GM12892 (cell line): ENCODE measurements at regions not wholly inside any gene's neighbourhood (a gene's known extent, or its start where the extent isn't known, plus 50 kb on each side); places are given as distances from the start of the nearest gene placed in this dataset.

Experiments
- DNase-seq: peaks from one replicate; pipeline ENCODE4 v3.0.0; 2011; ENCODE audit not compliant: insufficient read length
- FAIRE-seq: peaks from 2 replicates; lab custom pipeline; 2011; peaks lifted over from hg19 to GRCh38; lab: Jason Lieb, UNC
- POLR2A ChIP-seq: IDR thresholded peaks from 2 replicates; pipeline ENCODE4 v1.6.1; 2011; ENCODE audit warnings: low read depth, low read length, control low read depth
- POLR2AphosphoS5 ChIP-seq: IDR thresholded peaks from 2 replicates; pipeline ENCODE4 v1.6.1; 2011; ENCODE audit warnings: low read depth, low read length, control low read depth
- TAF1 ChIP-seq: IDR thresholded peaks from 2 replicates; pipeline ENCODE4 v1.6.1; 2011; ENCODE audit warnings: low read depth, mild to moderate bottlenecking, control low read depth, low read length, borderline replicate concordance

DNA sequence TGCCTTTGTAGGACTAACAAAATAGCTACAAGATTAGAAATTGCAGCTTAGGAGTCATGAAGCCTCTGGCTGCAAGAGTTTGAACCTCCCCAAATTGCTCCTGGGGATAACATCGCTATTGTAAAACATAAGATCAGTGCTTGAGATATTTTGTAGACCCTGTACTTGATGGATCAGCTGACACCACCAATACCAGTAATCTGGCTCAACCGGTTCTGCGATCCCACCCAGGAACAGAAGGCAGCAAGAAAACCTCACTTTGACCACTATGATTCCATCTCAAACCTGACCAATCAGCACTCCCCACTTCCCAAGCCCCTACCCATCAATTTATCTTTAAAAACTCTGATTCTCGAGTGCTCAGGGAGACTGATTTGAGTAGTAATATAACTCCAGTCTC lies 206.9 kb upstream of the ADRA1D start:
- FAIRE-seq: no peak
- no peak for DNase-seq
- TF ChIP-seq TAF1 (no peak), POLR2A (no peak), POLR2AphosphoS5 (no peak)

DNA sequence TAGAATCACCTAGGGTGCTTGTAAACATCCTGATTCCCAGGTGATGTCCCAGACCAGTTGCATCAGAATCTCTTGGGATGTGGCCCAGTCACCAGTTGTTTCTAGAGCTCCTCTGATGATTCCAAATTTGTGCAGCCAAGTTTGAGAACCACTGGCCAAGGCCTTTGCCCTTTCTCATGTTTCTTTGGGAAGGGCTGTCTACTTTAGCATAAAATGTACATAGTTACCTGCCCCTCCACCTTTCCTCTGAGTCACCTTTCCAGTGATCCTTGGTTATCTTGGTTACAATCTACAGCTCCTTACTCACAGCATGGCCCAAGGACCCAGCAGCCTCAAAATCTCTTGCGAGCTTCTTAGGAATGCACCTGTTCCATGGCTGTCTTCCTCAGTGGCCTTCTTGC lies 206.2 kb upstream of the ADRA1D start:
- FAIRE-seq: no peak
- DNase-seq: no peak
- TF ChIP-seq POLR2A (no peak), POLR2AphosphoS5 (no peak), TAF1 (no peak)

DNA sequence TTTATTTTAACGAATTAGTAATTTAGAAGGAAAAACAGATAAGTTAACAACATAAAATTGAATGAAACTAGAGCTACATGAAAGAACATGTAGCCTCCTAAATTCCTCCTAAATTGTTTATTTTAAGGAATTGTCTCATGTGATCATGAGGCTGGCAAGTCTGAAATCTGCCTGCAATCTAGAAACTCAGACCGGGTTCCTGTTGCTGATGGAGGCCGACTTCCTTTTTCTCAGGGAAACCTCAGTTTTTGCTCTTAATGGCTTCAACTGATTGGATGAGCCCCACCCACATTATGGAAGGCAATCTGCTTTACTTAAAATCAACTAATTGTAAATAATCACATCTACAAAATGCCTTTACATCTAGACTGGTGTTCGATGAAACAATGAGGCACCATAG lies 205.0 kb upstream of the ADRA1D start:
- TF ChIP-seq POLR2AphosphoS5: no peak
- TF ChIP-seq TAF1: no peak
- no peak for TF ChIP-seq POLR2A
- DNase-seq (no peak), FAIRE-seq (no peak)

DNA sequence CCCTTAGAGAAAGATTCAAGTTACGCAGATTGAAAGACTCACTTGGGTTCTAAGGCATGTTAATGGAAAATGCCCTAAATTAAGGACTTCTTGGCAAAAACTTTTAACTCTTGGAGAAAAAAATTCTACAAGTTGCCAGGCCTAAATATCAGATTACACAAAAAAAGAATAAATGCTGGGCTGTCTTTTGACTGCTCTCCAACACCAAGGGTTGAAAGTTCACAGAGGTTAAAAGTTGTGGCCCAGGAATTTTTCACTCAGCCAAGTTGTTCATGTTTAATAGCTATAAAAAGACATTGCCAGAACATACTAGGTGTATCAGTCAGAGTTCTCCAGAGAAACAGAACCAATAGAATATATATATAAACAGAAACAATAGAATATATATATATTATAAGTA lies 204.3 kb upstream of the ADRA1D start:
- TF ChIP-seq POLR2AphosphoS5 (no peak), POLR2A (no peak), TAF1 (no peak)
- DNase-seq: no peak
- FAIRE-seq: no peak

DNA sequence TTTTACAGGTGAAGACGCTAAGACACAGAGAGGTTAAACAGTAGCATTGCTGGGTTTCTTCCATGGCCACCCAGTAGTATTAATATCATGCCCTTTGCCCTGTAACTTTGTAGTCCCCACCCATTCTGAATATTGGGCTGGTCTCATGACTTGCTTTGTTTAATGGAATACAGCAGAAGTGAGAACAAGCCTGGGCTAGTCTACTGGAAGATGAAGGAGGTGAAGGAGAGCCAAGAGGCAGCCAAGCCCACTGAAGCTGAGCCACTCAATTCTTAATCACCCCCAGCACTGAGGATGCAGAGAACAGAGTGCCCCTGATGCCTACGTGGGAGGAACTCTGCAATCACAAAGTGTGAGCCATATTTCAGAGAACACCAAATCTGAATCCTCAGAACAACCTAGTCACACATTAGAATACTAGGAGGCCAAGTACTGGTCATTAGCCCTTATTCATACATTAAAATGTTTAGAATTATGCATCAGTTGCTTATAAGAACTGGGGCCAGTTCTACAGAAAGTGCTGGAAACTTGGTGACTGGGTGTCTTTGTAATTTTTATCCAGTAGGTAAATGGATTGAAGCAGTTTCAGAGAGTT lies 202.5 kb upstream of the ADRA1D start:
- TF ChIP-seq POLR2AphosphoS5: no peak
- no peak for TF ChIP-seq TAF1
- no peak for TF ChIP-seq POLR2A
- FAIRE-seq: no peak
- DNase-seq: no peak

DNA sequence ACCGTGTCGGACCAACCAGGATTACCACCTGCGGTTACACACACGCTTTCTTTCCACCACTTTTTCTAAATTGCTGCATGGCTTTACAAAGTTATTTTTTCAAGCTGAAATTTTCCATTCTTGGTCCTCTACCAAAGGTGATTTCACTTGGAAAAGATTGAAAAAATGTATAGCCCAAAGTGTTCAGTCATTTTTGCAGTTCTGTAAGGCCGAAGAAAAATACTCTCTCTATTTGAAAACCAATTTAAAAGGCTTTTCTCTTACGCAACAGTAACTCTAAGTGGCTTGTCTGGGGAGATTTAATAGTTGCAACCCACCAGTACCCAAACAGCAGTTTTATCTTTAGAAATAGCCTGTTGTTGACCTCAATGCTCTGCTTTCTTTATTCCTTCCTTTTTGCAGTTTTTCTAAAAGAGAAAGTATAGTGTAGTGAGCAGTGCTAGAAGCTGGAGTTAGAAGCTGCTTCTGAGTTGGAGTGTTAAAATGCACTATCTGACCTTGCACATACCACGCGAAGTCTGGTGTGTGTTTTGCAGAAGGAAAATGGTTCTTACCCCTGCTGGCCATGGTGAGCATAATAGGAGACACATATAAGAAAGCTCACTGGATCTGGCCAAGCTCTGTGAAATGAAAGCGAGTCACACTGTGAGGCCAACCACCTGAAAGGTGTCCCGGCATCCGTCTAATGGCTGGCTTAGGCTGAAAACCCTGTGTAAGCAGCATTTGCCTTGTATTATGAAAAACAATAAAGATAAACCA lies 201.0 kb upstream of the ADRA1D start:
- no peak for DNase-seq
- TF ChIP-seq POLR2AphosphoS5: no peak
- TF ChIP-seq POLR2A: no peak
- no peak for TF ChIP-seq TAF1
- no peak for FAIRE-seq

DNA sequence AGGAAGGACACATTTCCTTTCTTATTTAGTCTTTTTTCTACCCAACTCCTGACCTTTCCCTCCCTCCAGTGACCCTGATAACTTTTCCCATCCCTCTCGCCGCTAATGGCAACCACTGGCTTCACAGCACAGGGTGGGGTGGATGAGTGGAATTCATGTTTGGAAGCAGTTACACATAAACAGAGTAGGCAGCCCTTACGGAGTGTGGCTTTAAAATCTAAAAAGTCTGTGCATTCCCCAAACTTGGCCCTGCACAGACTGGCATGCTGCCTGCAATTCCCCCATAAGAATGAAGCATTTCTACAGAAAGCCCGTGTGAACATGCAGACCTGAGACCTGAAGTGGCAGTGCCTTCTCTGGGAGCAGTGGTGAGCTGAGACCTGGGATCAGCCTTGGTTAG lies 196.7 kb upstream of the ADRA1D start:
- FAIRE-seq (no peak), DNase-seq (no peak)
- TF ChIP-seq POLR2AphosphoS5: no peak
- TF ChIP-seq TAF1: no peak
- no peak for TF ChIP-seq POLR2A

DNA sequence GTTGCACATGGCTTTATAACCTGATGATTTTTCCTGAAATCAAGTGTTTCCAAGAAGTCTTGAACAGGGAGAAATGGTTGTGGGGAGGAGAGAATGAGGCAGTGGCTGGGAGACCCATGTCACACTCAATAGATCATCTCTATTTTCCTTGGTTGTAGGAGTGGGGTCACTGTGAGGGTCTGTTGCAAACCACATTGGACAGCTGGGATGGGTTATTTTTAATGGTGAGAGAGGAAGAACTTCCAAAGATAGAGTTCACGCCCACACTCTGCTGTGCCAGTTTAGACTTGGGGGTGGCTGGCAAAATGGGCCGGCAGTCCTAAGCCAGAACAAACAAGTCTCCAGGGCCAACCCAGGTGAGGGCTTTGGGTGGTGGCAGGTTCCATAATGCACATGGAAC lies 196.2 kb upstream of the ADRA1D start:
- TF ChIP-seq POLR2A (no peak), POLR2AphosphoS5 (no peak), TAF1 (no peak)
- no peak for DNase-seq
- FAIRE-seq: no peak

DNA sequence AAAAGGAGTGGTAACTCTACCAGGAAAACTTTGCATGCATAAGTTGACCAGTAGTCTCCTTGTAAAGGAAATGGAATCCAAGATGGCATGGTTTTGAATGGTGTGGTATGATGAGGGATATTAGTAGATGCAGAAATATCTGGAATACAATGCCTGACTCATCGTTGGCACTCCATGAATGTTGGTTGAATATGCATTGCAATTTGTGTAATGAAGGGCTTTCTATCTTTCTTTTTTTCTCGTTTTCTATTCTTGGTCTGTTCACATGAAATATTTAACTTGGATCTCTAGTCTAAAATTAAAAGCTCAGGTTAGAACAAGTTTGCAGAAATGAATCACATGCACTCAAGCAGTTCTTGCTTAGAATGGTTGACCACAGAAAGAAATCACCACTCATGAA lies 195.3 kb upstream of the ADRA1D start:
- DNase-seq (no peak), FAIRE-seq (no peak)

DNA sequence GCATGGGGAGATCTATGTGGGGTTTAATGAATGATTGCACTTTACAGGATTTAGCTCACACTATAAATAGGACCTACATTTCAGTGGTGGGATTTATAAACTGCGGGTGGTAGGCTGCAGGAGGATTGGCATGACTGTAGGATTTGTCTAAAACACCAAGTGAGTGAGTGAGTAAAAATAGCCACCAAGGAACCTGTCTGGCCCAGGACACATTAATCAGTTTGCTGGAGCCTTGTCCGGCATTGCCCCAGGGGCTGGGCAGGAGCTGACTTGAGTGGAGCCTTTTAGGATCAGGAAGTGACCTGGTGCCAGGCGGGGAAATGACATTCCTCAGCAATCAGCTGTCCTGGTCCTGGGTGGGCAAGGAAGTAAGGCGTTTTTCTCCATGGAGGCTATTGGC lies 193.9 kb upstream of the ADRA1D start:
- no peak for FAIRE-seq
- TF ChIP-seq TAF1 (no peak), POLR2AphosphoS5 (no peak), POLR2A (no peak)
- no peak for DNase-seq

More for the DNA sequence above, 195.3 kb upstream of the ADRA1D start:
- TF ChIP-seq POLR2AphosphoS5 (no peak), TAF1 (no peak), POLR2A (no peak)

DNA sequence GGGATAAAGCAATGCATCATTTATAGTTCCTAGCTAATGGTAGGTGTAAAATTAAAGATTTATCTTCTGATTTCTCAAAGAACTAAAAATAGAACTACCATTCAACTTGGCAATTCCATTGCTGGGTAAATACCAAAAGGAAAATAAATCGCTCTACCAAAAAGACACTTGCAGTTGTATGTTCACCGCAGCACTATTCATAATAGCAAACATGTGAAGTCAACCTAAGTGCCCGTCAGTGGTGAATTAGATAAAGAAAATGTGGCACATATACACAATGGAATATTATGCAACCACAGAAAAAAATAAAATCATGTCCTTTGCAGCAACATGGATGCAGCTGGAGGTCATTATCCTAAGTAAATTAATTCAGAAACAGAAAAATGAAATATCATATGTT lies 192.8 kb upstream of the ADRA1D start:
- DNase-seq (no peak), FAIRE-seq (no peak)
- TF ChIP-seq POLR2A (no peak), POLR2AphosphoS5 (no peak), TAF1 (no peak)

DNA sequence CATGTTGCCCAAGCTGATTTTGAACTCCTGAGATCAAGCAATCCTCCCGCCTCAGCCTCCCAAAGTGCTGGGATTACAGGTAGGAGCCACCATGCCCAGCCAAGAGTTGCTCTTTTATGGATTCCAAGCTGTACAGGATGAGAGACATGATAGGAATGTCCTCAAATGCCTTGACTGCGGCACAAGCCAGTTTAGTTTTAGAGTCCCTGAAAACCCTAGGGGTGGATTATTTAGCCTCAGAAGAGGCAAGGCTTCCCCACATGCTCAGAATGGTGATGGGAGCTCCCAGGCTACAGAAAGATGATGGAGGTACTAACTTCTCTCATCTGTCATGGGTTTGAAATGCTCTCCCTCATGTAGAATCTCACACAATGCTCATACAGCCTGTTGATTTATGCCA lies 192.1 kb upstream of the ADRA1D start:
- no peak for TF ChIP-seq POLR2AphosphoS5
- TF ChIP-seq TAF1: no peak
- no peak for TF ChIP-seq POLR2A
- no peak for FAIRE-seq
- no peak for DNase-seq
